ENCODE measurements at regions not wholly inside any gene's neighbourhood (a gene's known extent, or its start where the extent isn't known, plus 50 kb on each side); places are given as distances from the start of the nearest gene placed in this dataset.

GRCh38 chr7:131934452-131934851 is 378.0 kb upstream of the PODXL start:
- no peak for TF ChIP-seq CTCF (optimal IDR thresholded peaks at IDR 0.05 in 1 of 3, IDR thresholded peaks at IDR 0.05 in 1 of 3, conservative IDR thresholded peaks at IDR 0.05 in 1 of 3; ENCODE audit: extremely low read depth in 1 of 3, insufficient read depth in 2 of 3, low read length in 3 of 3)
- TF ChIP-seq EZH2 (IDR thresholded peaks at IDR 0.05; ENCODE audit: low read length): no peak
